GM18909 (cell line): ENCODE measurements at regions not wholly inside any gene's neighbourhood (a gene's known extent, or its start where the extent isn't known, plus 50 kb on each side); places are given as distances from the start of the nearest gene placed in this dataset.

Experiments used
- ATAC-seq: cut with Tn5 transposase; IDR thresholded peaks from one replicate; pipeline ENCODE4 v1.9.1; 2021; ENCODE audit warnings: mild to moderate bottlenecking; ENCODE audit not compliant: unreplicated experiment, poor library complexity

GRCh38 chr5:124919747-124920525 lies 173.5 kb upstream of the ZNF608 start:
- ATAC-seq = no peak

GRCh38 chr5:124920909-124921666 lies 174.6 kb upstream of the ZNF608 start:
- ATAC-seq = peak; percentile 93

DNA sequence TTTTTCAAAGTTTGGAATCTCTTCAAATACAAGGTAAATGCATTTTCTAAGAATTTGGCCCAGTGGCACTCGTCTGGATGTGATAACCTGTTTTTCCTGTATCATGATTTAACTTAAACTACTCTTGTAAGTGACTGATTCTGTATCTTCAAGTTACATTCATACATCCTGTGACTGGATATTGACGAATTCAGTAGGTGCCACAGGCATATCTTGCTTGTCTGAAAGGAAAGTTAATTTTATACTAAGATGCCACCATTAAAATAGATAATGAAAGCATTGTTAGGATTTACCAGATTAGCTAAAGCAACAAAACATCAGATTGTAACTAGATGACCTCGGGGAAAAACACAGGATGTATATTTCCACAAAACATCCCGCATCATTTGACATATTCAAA lies 175.3 kb upstream of the ZNF608 start:
- ATAC-seq = peak; percentile 26

- ATAC-seq = no peak
Measured at GRCh38 chr5:124922255-124922975, 176.0 kb upstream of the ZNF608 start.

DNA sequence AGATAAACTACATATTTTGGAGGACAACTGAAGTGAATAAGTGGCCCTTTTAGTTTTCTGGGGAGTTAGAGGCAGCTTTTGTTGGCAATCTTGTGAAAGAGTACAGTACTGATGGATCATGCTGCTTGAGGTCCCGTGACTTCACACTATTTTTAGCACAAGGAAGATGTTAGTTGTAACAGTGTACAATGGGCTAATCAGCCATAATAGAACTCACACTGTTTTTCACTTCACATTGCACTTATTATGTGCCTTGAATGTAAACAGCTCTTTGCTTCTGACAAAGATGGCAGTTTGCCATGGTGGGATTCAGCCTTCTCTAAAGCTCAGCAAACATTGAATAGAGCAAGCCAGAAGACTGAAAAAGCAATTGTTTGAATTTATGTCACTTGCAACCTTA lies 176.7 kb upstream of the ZNF608 start:
- no peak for ATAC-seq

GRCh38 chr5:124924729-124925128 lies 178.3 kb upstream of the ZNF608 start:
- ATAC-seq = no peak

- ATAC-seq = no peak
Measured at GRCh38 chr5:124927735-124928134, 181.3 kb upstream of the ZNF608 start.

DNA sequence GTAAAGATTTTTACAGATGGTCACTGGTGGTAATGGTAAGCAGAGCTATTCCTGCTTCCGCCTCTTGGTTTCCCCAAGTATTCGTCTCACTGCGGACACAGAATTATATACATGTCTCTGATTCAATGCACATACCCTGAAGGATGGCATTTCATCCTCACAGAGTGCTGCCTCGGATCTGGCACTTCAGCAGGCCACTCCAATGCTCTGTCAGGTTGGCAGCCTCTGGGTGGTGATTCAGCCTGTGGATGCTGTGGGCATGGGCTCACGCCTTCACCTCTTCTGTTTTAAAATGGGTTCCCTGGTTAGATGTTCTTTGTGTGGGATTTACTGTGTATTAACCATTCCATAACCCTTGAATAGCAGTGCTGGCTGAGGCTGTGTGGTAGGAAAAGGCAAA lies 182.6 kb upstream of the ZNF608 start:
- ATAC-seq = no peak

DNA sequence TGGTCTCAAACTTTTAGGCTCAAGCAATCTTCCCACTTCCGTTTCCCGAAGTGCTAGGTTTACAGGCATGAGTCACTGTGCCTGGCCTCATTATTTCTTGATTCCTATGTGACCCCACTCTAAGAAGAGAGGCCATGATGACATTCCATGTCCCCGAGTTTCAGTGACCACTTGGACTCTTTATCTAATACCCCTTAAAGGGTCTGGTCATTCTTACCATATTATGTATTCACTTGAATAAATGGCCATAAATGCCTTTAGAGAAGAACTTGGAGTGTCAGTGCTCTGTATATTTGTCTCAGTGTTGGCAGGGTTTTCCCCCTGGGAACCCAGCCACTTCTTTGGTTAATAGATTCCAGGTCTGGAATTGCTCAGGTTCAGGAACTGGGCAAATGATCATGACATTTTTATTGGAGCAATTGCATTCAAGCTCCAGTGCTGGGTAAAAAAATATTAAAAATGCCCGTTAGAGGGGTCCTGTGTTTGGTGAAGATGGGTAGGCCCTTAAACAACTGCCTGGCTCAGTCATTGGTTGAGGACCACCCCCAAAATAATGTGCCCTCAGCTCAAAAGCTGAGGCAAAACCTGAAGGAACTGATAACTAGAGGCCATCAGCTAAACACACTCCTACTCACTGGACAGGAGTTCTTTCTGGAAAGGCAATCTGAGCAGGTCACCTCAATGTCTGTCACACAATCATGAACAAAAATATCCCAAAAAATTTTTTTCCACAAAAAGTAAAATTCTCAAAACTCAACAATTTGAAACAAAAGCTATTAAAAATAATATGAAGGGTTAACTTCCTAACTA lies 186.6 kb upstream of the ZNF608 start:
- no peak for ATAC-seq

- peak; percentile 83 for ATAC-seq
Measured at GRCh38 chr5:124935065-124935464, 188.6 kb upstream of the ZNF608 start.

GRCh38 chr5:124936626-124936933 lies 190.1 kb upstream of the ZNF608 start:
- ATAC-seq = peak; percentile 54

DNA sequence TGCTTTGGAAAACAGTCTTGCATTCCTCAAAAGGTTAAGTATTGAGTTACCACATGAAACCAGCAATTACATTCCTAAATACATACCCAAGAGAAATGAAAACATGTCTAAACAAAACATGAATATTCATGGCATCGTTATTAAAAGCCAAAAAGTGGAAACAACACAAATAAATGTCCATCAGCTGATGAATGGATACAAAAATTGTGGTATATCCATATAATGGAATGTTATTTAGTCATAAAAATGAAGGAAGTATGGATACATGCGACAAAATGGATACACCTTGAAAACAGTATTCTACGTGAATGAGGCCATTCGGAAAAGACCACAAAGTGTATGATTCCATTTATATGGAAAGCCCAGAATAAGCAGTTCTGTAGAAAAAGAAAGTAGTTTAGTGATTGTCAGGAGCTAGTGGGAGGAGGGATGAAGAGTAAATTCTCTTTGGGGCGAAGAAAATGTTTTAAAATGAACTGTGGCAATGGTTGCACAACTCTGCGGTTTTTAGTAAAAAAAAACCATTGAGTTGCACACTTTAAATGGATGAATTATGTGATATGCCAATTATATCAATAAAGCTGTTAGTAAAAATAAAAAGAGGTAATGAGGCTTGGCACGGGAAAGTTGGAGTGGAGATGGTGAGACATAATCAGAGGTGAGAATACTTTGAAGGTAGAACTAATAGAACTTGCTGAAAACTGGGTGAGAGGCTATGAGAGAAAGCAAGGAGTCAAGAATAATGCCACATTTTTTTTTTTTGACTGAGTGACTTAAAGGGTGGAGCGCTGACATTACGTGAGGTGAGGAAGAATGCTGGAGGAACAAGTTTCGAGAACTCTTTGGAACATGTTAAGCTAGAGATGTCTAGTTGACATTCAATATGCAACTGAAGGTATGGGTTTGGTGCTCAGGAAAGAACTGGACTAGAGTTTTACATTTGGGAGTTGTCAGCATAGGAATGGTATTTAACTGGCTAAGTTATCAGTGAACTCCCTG lies 194.9 kb upstream of the ZNF608 start:
- ATAC-seq = no peak

DNA sequence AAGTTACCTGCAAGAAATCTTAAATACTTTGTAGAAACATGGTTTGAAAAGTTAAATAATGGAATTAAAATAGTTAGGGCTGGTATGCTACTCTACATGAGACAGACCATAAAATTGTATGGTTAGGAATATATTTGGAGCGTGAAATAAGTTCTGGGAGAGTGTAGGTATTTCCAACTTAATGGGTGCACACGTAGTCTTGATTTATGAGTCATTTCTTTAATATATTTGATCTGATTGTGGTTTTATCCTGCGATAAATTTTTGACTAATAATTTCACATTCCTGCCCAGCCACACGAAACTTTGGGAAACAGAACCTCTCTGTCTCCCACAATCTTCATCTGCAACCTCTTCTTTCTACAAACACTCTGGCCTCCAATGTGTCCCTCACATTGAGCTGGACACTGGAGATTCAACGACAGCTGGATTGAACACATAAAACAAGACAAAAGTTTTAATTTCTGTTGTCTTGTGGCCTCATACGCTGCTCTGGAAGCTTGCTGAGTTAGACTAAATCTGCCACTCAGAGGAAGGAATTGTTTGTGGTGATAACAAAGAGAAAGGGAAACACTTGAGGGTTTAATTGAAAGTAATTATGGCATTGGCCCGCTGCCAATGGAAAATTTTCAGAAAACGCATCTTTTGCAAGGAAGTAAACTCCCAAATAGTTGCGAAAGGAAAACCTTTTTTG lies 201.8 kb upstream of the ZNF608 start:
- ATAC-seq = no peak

- ATAC-seq = no peak
Measured at GRCh38 chr5:124948754-124949275, 202.4 kb upstream of the ZNF608 start.

GRCh38 chr5:124949862-124950261 lies 203.4 kb upstream of the ZNF608 start:
- no peak for ATAC-seq

DNA sequence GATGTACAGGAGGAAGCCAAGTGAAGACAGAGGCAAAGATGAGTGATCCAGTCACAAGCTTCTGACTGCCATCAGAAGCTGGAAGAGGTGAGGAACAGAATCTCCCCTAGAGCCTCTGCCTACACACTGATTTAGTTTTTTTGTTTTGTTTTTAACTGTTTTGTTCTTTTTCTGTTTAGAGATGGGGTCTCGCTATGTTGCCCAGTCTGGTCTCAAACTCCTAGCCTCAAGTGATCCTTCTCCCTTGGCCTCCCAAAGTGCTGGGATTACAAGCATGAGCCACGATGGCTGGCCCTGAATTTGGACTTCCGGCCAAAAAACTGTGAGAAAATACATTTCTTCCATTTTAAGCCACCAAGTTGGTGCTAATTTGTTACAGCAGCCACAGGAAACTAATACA lies 204.7 kb upstream of the ZNF608 start:
- no peak for ATAC-seq

GRCh38 chr5:124951661-124952060 lies 205.2 kb upstream of the ZNF608 start:
- peak; percentile 69 for ATAC-seq

- peak; percentile 93 for ATAC-seq
Measured at GRCh38 chr5:124952079-124952478, 205.6 kb upstream of the ZNF608 start.
